K562 (cell line): ENCODE measurements at regions not wholly inside any gene's neighbourhood (a gene's known extent, or its start where the extent isn't known, plus 50 kb on each side); places are given as distances from the start of the nearest gene placed in this dataset.

Experiments used
- CEBPZ ChIP-seq: fragments of 150-350 bp; IDR thresholded peaks from 2 replicates; pipeline ENCODE4 v1.6.1; 2014; ENCODE audit warnings: low read depth, mild to moderate bottlenecking, low read length, borderline replicate concordance
- CHD4 ChIP-seq: fragments of 200-600 bp; sonication (generic); IDR thresholded peaks from 3 replicates; pipeline ENCODE4 v1.6.1; 2012; ENCODE audit warnings: low read depth, mild to moderate bottlenecking, mixed read lengths, low read length, inconsistent platforms; ENCODE audit not compliant: insufficient read depth, insufficient replicate concordance, poor library complexity, severe bottlenecking
- POLR2AphosphoS5 ChIP-seq: IDR thresholded peaks from 2 replicates; pipeline ENCODE4 v1.6.1; 2011; ENCODE audit warnings: mild to moderate bottlenecking, low read depth, low read length, moderate library complexity; ENCODE audit not compliant: control insufficient read depth, insufficient read depth
- SP1 ChIP-seq: sonication (generic); formaldehyde crosslinking; IDR thresholded peaks from 2 replicates; pipeline ENCODE4 v1.8.1; 2022; ENCODE audit warnings: mild to moderate bottlenecking, missing genetic modification reagents
- ZNF830 ChIP-seq: fragments of 250-450 bp; sonication (Bioruptor Pico); IDR thresholded peaks from 2 replicates; pipeline ENCODE4 v1.5.0; 2021; ENCODE audit warnings: mild to moderate bottlenecking

- TF ChIP-seq ZNF830 (CRISPR knock-in tag) (no peak), CEBPZ (no peak), SP1 (CRISPR knock-in tag) (no peak), POLR2AphosphoS5 (no peak), CHD4 (no peak)
These were observed 306.2 kb downstream of the IPMK start for GRCh38 chr10:57961487-57961886.
